Activated CD4-positive, alpha-beta T cell treated with anti-CD3 and anti-CD28 coated beads, Interleukin-2, amount 50 U/mL, for 4 hours (primary cell): ENCODE measurements at regions not wholly inside any gene's neighbourhood (a gene's known extent, or its start where the extent isn't known, plus 50 kb on each side); places are given as distances from the start of the nearest gene placed in this dataset.
"Not testable (repeated sequence)": the region's sequence is repeated elsewhere in the genome, so short reads cannot be mapped to it uniquely, and the experiment has no call there.

Source experiments
- DNase-seq, 2 experiments: peaks; one replicate each; pipeline ENCODE4 v3.0.0-alpha.2; 2020

- no peak for DNase-seq
Observed at GRCh38 chr9:17846948-17847655, 268.2 kb downstream of the SH3GL2 start.

GRCh38 chr9:17847908-17848307 lies 269.0 kb downstream of the SH3GL2 start:
- no peak for DNase-seq

- DNase-seq, result no peak
Observed at GRCh38 chr9:17852108-17852507, 273.2 kb downstream of the SH3GL2 start.

GRCh38 chr9:17854487-17854886 lies 275.6 kb downstream of the SH3GL2 start:
- DNase-seq, result no peak

GRCh38 chr9:17856995-17857394 lies 278.1 kb downstream of the SH3GL2 start:
- no peak for DNase-seq

- no peak for DNase-seq
Observed at GRCh38 chr9:17859228-17859627, 280.4 kb downstream of the SH3GL2 start.

- no peak for DNase-seq
Observed at GRCh38 chr9:17859987-17860386, 281.1 kb downstream of the SH3GL2 start.

GRCh38 chr9:17862101-17862500 lies 283.2 kb downstream of the SH3GL2 start:
- DNase-seq, result no peak

GRCh38 chr9:17862629-17863028 lies 283.8 kb downstream of the SH3GL2 start:
- no peak for DNase-seq

- no peak for DNase-seq
Observed at GRCh38 chr9:17863213-17863883, 284.5 kb downstream of the SH3GL2 start.

GRCh38 chr9:17863924-17864323 lies 285.1 kb downstream of the SH3GL2 start:
- no peak for DNase-seq

- no peak for DNase-seq
Observed at GRCh38 chr9:17864951-17865350, 286.1 kb downstream of the SH3GL2 start.

- DNase-seq, result no peak
Observed at GRCh38 chr9:17865881-17866280, 287.0 kb downstream of the SH3GL2 start.

GRCh38 chr9:17870722-17871121 lies 291.9 kb downstream of the SH3GL2 start:
- DNase-seq, result no peak

- no peak for DNase-seq
Observed at GRCh38 chr9:17871213-17871890, 292.5 kb downstream of the SH3GL2 start.

- no peak for DNase-seq
Observed at GRCh38 chr9:17875886-17876285, 297.0 kb downstream of the SH3GL2 start.

GRCh38 chr9:17876687-17877086 lies 297.8 kb downstream of the SH3GL2 start:
- DNase-seq, result no peak

GRCh38 chr9:17878810-17879370 lies 300.0 kb downstream of the SH3GL2 start:
- no peak for DNase-seq

GRCh38 chr9:17881371-17881770 lies 302.5 kb downstream of the SH3GL2 start:
- DNase-seq, result no peak

GRCh38 chr9:17882688-17883594 lies 304.1 kb downstream of the SH3GL2 start:
- no peak for DNase-seq

- no peak for DNase-seq
Observed at GRCh38 chr9:17888066-17888465, 309.2 kb downstream of the SH3GL2 start.

- DNase-seq, result not testable (repeated sequence)
Observed at GRCh38 chr9:17888964-17889363, 310.1 kb downstream of the SH3GL2 start.
